Hypothalamus (tissue), 51 donors: ENCODE measurements at regions not wholly inside any gene's neighbourhood (a gene's known extent, or its start where the extent isn't known, plus 50 kb on each side); places are given as distances from the start of the nearest gene placed in this dataset.

ENCODE experiments used
- DNase-seq, 51 donors: peaks; one replicate each; lab custom pipeline; 2025; lab: John Stamatoyannopoulos, UW

DNA sequence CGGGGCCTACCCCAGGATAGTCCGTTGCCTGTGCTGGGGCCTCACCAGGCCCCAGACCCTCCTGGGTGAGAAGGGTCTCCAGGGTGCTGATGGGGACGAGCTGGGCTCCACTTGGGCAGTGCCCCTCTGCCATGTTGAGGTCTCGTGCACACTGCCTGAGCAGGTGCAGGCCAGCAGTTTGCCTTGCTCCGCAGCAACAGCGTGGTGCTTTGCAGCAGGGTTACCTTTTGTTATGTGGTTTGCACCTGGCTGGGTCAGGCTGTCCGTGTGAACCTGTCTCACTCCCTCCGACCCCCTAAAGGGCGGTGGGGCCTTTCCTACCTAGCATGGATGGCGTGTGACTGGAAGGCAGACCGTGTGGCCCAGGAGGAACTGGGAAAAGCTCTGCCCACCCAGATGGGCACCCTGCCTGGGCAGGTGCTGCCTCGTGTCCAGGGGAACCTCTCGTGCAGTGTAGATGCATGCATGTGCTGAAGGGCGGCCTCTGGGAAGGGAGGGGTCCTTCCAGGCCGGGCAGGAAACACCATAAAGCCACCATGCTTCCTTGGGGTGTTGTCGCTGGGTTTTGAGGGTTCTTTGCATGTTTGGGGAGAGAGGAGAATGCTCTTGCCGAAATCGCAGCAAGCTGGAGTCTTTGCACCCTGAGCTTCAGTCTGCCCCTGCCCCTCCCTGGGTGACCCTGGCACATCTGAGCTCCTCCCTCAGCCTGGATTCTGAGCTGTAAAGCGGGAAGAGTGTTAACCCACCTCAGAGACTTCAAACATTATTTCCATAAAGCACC, 75.4 kb upstream of the PPARA start:
- DNase-seq = no peak

DNA sequence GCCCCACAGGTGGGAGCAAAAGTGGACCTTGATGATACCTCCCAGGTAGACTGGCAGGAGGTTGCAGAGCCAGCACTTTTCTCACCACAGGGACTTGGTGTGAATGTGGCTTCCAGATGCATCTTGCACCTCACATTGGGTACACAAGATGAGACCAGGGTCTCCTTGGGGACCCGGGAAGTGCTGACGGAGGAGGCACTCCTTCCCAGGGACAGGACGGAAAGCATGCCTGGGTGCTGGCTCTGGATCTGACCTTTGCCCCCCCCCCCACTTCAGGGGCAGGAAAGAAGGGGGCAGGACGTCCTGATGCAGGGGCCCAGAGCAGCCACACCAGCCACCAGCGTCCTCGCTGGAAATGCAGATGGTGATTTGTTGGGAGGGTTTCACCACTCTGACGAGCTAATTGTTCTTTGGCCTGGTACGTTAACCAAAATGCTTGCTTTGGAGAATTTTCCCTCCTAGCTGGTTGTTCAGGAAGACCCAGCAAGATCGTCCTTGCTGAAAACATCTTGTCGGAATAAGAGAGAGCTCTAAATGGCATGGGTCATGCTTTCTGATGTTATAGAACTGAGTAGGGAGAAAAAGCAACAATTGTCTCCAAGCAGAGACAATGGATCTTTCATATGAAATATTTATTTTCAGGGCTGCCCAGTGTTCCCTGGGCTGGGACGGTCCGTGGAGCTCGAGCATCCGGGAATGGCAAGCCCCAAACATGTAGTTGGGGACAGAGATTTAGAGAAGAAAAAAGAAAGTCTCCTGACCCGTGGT, 74.4 kb upstream of the PPARA start:
- DNase-seq = peak in 4 of 51 donors; percentile 37 to 62 (median 53)

DNA sequence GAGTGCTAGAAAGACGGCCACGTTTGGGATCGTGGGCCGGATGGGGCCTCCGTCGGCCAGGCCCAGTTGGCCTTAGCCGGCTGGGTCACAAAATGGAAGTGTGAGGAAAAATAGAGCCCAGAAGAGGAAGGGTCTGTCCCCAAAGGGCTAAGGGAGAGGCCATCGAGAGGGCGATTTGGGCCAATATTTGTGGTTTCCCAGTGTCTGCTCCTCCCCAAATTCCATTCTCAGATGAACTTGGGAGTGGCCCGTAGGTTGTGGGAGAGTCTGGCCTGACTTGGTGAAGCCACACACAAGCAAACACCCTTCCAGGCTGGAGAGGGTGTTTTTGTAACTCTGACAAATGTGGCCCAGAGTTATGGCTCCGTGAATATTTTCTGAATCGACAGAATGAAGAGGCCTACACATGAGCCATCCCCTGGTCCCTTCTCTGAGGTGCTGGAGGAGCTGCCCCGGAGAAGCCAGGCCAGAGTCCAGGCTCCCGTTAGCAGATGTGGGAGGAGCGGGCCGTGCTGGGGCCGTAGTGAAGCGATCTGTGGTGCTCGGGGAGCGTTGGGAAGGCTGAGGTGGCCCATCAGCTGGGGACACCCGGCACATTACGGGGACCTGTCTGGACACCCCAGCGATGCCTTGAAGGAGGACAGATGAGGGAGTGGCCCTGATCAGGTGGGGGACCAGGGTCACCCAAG, 73.5 kb upstream of the PPARA start:
- DNase-seq = no peak

DNA sequence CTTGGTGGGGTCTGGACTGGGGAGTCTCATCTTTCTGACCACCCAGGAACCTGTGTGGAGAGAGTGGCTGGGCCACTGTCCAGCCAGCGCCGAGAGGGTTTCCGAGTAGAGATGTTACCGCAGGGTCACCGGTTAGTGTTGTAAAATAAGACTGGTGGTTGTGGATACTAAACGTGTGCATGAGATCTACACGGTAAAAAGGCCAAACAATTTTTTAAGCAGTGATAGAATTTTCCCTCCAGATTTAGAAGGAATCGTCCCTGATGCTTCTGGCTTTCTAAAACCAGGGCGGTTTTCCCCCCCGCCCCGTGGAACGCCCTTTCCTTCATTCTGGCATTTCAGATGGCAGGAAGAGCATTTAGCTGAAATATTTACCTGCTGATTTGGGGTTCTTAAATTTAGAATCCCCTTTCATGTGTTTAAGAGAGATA, 72.6 kb upstream of the PPARA start:
- no peak for DNase-seq

DNA sequence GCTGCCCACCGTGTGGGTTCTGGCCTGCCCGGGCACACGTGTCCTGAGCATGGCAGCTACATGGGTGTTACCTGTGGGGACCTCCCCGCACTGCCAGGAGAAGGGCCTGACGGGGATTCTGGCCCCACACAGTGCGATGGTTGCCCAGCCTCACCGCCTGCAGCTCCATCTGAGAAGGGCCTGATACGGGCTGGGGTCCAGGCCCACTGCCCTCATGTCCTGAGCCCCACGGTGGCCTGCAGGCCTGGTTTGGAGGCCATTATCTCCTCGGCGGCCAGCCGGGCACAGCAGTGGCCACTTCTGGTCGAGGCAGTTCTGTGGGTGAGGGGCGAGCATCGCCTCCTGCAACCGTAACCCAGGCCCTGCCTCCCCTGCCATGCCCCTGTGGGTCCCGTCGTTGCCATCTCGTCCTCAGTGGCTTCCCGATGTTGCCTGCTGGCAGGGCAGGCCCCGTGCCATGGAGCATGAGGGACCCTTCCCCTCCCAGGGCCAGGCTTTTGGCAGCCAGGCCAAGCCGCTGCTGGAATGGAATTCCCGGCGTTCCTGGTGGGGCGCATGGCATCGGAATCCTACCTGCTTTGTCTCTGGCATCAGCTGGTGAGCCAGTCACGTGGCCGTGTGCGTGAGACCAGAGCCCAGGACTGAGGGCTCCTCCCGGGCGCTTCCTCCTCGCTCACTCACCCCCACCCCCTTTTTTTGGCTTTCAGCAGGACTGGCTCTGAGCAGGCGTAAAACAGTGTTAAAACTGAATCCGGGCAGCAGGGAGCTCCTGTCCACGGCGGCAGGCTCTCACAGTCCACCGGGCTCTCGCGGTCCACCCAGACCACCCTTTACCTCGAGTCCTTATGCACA, 71.9 kb upstream of the PPARA start:
- DNase-seq = peak in 12 of 51 donors; percentile 44 to 84 (median 61)

DNA sequence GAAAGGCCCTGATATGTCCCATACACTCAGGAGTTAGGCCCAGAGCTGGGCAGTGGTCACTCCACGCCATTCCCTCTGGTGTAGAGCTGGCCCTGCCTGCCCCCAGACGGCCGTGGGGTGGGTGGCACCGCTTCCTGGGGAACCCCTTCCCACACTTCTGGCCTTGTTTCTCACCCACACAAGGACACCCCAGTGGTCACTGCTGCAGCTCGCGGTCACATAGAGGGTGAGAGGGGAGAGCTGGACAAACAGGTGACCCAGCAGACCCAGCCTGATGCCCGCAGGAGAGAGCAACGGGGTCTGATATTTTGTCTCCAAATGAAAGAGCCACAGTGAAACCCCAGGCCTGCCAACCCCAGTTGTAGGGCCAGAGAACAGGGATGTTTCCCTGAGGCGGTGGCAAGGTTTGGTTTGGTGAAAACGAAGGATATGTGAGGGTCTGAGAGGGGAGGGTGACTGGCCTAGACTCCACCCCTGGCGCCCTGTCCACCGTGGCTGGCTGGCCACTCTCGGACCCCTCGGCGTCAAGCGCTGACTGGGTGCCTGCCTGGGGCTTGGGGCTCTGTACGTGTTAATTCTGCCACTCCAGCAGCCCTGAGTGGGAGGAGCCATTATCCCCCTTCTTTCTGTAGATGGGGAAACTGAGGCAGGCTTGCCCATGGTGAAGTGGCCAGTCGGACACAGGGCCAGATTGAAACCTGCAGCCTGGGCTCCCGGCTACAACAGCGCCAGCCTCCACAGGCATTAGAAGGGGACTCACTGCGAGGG, 71.0 kb upstream of the PPARA start:
- DNase-seq = no peak

DNA sequence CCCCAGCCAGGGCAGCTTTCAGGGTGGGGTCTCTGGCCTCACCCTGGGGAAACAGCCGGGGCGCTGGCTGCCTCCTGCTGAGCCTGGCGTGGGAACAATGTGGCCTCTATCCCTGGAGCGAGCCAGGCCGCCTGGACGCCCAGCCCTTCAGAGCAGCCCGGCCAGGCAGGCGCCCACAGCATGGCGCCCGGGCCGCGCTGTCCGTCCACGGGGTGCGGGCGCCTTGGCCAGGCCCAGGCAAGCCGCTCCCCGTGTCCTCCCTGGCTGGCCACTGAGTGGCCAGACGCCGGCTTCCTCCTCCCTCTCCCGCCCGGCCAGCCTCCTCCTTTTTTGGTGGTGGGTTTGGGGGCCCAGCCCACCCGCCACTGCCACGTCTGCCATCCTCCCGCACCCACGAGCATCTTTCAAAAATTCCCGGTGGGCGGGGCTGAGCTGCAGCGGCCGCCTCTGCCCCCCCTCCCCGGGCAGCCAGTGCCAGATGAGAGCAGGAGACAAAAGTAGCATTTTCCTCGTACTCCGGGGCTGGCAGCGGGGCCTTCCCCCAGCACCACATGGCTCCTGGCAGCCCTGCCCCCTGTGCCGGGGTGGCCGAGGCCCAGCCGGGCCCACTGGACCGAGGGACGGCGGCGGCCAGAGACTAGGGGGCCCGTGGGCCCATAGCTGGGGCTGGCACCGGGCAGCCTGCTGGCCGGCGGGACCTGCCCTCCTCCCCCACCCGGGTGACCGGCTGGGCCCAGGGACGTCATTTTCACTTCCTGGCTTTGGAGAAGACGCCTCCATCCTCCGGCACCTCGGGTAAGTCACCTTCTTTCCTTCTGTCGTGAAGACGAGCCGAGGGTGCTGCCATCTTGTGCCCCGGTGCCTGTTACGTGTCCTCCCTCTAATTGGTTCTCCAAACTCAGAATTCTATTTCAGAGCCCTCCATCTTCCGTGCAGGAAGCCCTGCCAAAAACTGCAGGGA, 70.2 kb upstream of the PPARA start:
- peak in 46 of 51 donors; percentile 60 to 95 (median 89) for DNase-seq

DNA sequence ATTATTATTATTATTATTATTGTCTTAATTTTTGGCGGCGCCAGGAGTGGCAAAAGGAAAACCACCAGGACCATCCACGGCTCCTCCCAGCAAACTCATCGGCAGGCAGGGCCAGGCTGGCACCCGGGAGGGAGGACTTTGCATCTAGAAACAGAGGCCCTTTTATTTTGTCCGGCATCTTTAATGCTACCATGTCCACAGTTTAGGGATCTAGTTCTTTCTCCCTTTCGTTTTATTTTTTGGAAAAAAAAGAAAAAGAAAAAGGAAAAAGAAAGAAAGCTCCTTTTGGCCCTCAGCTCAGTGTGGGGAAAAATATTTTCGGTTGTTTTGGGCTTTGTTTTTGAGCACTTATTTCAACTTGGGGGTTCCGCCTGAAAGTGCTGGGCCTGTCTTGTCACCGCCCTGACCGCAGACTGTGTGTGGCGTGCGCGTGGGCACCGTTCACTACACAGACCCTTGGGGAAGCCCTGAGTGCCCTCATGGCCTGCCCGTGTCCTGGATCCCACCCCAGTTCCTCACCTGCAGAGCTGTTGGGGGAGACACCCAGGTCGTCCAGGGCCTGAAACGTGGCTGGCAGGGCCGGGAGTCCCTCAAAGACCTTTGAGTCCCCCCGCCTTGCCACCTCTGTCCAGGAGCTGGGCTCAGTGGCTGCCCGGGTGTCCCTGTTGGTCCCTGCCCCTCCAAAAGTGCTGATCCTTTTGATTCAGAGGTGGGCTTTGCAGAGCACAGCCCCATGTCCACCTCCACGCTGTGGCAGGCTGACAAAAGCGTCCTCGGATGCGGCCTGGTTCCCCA, 69.1 kb upstream of the PPARA start:
- peak in 8 of 51 donors; percentile 43 to 64 (median 52) for DNase-seq

DNA sequence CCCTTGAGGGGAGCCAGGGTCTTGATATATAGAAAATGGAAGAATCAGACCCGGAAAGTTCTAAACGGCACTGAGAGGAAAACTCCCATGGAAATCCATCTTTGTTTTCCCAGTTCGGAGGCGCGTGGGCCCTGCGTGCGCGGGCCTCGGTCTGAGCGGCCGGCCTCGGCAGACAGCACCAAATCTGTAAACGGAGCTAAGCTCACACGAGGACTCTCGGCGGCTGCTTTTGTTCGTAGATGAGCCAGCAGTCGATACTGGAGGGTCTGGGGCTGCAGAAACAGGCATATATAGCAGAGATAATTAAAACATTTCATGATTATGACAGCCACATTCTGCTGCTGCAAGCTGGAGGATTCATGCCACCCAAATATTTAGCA, 68.5 kb upstream of the PPARA start:
- DNase-seq = peak in 1 of 51 donors; percentile 53

DNA sequence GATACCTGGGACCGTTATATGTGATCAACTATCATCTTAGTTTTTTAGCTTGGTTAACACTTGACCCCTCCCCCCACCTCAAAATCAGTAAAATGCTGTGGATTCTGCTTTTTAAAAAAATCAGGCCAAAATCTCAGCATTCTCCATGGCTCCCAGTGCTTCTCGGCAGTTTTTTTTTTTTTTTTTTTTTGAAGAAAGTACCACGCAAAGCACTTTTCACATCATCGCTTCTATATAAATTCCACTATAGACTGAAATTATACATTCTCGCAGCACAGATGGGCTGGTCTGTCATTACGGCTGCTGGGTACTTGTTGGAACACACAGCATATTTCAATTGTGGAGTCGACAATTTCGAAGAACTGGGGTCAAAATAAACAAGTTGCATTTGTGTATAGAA, 67.7 kb upstream of the PPARA start:
- DNase-seq = no peak

DNA sequence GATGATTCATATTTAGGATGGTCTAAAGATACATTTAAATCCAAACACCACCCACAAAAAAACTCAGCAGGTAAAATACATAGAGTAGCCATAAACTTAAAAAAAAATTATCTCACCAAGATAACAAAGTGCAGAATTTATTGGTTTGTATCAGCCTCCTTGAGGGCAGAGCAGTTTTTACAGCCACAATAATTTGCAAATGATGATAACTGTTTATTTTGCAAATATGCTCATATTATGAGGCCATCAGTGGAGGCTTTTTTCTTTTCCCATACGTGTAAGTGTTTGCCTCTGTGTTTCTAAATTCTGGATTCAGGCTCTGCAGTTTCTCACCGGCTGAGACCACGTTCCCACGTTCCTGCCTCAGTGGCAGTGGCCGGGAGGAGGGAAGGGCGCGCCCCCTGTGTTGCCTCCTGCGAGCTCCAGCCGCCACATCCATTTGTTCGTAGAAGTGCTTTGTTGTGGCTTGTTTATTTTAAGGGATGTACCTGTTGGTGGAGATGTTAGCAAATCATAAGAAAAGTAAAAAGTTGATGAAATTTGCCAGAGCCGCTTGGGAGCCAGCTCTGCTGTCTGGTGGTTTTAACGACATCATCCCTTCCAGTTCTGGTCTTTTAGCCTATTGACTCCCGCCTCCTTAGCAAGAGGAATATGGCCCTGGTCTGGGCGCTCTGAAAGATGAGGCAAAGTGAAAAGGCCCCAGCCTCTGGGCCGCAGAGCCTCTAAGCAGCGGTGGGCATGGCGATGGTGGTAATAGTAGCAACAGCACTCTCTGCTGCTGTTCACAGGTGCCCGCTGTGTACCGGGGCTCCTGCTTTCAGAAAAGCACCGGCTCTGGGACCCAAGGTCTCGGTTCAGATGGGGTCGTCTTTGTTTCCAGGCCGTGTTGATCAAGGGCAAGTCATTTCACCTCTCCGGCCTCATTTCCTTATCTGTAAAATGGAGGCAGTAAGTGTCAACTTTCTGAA, 66.7 kb upstream of the PPARA start:
- no peak for DNase-seq

DNA sequence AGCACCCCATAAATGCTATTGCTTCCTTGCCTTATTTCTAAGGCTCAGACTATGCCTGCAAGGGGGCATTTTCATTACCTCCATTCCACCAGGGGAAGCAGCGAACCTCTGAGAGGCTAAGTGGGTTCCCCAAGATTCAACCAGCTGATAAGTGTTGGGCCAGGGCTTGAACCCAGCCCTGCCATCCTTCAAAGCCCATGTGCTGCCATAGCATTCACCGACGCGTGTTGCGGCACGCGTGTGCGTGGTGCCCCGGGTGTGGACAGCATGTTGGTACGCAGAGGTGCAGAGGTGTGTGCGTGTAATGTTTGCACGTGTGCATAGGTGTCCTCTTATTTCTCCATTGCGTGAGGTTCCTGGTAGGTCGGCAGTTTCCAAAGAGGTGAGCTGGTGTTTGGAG, 66.0 kb upstream of the PPARA start:
- DNase-seq = no peak

DNA sequence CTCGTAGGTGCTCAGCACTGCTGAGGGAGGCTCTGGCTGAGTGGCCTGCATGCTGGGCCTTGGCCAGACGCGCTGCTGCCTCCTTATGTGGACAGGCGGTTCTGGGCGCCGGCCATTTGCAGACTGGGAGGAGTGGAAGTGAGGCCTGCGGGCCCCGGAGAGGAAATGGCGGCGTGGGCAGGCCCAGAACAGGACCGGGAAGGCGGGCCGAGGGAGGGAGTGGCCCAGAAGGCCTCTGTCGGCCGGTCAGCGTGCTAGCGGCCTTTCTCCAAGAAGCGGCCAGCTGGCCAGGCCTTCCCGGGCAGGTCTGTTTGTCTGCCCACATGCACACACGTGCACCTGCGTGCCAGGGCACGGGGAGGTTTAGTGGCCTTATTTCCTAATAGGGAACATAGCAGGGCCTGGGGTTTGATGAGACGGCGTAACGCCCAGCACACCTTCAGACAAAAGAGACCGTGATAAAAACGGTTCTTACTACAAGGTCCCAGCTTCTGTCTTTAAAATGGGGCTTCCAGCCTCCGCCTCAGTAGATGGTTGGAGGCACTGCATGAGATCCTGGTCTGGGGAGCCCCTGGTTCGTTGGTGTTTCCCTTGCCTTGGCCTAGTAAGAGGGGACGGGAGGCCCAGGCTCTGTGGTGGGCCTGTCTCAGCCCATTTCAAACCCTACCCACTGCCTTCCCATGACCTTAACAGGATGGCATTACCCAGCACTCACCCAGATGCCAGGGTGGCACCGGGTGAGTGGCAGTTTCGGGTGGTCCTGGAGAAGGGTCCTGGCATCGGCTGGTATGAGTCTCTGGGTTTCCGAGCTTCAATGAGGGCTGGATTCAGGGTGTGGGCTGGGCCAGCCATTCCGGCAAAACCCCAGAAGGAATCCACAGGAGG, 65.1 kb upstream of the PPARA start:
- DNase-seq = peak in 23 of 51 donors; percentile 36 to 79 (median 69)

DNA sequence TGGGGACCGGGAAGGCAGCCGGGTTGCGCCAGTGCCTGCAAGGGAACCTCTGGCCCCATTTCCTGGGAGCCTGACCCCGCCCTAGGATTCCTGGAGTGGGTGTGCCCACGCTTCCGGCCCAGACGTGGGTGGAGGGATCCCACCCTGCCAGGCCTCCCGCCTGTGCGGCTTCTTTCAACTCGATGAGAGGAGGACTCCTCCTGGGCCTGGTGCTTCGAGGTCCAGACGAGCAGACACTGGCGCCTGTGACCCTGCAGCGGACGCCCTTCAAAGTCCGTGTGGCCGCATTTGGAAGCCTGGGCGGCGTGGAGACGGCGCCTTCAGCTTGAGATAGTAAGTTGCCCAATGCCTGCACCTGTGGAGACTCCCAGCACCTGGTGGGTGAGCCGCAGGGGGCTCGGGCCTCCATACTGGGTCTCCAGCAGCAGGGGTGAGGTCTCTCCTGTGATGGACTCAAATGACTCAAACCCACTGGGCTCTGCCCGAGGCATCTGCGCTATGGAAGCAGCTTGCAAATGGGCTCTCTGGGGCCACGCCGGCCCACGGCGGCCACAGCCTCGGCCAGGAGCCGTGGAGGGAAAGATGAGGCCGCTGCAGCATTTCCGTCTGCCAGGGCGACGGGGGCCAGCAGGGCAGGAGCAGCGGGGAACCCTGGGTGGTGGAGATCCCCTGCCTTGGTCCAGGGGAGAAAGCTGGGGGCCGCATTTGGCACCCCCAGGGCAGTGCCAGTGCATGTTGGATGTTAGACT, 64.3 kb upstream of the PPARA start:
- no peak for DNase-seq
